ENCODE measurements at regions not wholly inside any gene's neighbourhood (a gene's known extent, or its start where the extent isn't known, plus 50 kb on each side); places are given as distances from the start of the nearest gene placed in this dataset.

DNA sequence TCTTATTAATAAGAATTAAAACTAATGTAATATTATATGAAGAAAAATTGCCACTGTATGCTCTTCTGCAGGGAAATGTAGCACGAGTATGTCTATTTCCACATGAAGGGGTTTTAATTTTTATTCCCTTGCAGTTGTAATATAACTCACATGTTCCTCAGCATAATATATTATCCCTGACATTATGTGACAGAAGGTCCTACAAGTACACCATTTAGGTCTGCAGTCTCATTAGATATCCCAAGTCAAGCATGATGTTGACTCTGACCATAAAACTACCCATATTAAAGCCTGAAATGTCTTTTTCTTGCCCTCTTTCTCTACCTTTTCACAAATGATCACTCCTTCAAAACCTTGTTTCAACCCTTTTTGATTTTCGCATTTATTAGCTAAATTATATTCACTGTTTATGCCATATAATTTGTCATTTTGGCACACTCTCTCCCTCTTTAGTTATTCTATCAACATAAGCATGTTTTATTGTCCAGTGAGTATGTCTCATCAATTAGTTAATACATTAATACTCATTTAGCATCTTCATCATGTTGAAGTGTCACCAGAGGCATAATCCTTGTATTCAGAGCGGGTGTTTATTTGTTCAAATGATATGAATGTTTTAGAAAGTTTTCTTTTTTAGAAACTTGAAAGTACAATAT is 532.8 kb downstream of the MAT2B start:
- no peak for DNase-seq (ENCODE audit: extremely low read depth, insufficient read length)
- Histone ChIP-seq H3K36me3 (ENCODE audit: control insufficient read depth, insufficient read depth, low read length) (no peaks in the 10 kb centered on the region), H3K4me3 (replicated peaks; ENCODE audit: low read depth, low read length) (no peak overlapping the region), H3K27me3 (replicated peaks; ENCODE audit: control insufficient read depth, insufficient read depth, low read length) (no peaks in the 10 kb centered on the region)
- TF ChIP-seq, protein P1, sequence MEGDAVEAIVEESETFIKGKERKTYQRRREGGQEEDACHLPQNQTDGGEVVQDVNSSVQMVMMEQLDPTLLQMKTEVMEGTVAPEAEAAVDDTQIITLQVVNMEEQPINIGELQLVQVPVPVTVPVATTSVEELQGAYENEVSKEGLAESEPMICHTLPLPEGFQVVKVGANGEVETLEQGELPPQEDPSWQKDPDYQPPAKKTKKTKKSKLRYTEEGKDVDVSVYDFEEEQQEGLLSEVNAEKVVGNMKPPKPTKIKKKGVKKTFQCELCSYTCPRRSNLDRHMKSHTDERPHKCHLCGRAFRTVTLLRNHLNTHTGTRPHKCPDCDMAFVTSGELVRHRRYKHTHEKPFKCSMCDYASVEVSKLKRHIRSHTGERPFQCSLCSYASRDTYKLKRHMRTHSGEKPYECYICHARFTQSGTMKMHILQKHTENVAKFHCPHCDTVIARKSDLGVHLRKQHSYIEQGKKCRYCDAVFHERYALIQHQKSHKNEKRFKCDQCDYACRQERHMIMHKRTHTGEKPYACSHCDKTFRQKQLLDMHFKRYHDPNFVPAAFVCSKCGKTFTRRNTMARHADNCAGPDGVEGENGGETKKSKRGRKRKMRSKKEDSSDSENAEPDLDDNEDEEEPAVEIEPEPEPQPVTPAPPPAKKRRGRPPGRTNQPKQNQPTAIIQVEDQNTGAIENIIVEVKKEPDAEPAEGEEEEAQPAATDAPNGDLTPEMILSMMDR (IDR thresholded peaks at IDR 0.05; ENCODE audit: insufficient read depth, low read length, poor library complexity, severe bottlenecking), result no peak

DNA sequence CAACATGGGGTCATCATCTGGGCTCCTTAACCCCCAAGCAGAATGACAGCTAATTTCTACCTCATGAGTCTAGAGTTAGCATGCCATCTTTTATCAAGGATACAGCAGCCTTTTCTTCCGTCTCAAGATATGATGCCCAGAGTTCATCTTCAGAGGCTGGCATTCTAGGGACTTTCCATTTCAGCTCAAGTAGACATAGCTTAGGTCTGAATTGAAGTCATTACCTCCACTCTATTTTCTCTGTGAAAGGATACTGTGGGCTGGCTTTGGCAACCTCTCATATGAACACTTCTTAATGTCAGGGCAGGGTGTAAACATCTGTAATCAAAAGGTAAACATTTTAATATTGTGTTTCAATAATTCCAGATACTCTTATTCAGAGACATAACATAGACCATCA is 535.7 kb downstream of the MAT2B start:
- no peaks in the 10 kb centered on the region for H3K36me3 ChIP-seq (ENCODE audit: control insufficient read depth, insufficient read depth, low read length)
- no peak for DNase-seq (ENCODE audit: extremely low read depth, insufficient read length)
- no peak overlapping the region for H3K4me3 ChIP-seq (replicated peaks; ENCODE audit: low read depth, low read length)
- TF ChIP-seq, protein P1 (IDR thresholded peaks at IDR 0.05; ENCODE audit: insufficient read depth, low read length, poor library complexity, severe bottlenecking), result no peak
- H3K27me3 ChIP-seq (replicated peaks; ENCODE audit: control insufficient read depth, insufficient read depth, low read length), result no peaks in the 10 kb centered on the region

DNA sequence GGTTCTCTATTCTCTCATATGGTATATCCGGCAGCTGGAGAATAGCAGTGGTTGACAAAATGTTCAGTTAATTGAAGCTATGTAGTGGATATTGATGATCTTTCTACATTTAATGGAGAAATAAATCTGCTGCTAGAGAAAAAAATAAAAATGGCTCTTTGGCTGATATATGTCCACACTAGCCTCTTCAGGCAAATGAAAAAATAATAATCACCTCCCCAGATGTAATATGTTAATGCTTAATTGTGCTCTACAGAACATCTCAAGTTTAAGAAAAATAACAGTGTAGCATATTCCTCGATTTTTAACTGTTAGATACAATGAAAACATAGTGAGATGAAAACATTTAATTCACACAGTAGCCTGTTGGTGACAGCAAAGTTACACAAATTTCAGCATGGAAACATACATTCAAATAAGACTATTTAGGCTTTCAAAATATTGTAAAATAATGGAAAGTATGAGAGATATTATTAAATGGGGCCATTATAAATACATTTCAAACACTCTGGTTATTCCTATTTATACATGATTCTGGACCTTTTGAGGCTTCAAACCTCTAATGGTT is 543.0 kb downstream of the MAT2B start:
- Histone ChIP-seq H3K36me3 (ENCODE audit: control insufficient read depth, insufficient read depth, low read length) (no peaks in the 10 kb centered on the region), H3K27me3 (replicated peaks; ENCODE audit: control insufficient read depth, insufficient read depth, low read length) (no peaks in the 10 kb centered on the region), H3K4me3 (replicated peaks; ENCODE audit: low read depth, low read length) (no peak overlapping the region)
- DNase-seq (ENCODE audit: extremely low read depth, insufficient read length), result no peak
- TF ChIP-seq, protein P1 (IDR thresholded peaks at IDR 0.05; ENCODE audit: insufficient read depth, low read length, poor library complexity, severe bottlenecking), result no peak

DNA sequence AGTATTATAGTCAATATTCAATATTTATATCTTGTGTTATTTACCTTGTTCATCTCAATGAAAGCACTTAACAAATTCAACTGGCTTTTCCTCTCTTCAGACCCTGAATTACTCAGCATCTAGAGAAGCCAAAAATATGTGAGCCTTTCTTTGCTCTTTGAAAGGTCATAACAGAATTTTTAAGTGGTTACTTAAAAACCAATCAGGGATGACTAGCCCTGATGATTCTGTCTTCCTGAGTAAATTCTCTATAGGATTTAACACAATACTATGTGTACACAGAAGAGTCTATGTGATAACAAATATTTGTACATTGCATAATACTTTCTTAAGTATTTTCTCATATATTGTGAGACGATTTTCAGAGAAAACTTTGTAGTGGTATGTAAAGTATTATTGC is 546.3 kb downstream of the MAT2B start:
- H3K36me3 ChIP-seq (ENCODE audit: control insufficient read depth, insufficient read depth, low read length), result no peaks in the 10 kb centered on the region
- TF ChIP-seq, protein P1 (IDR thresholded peaks at IDR 0.05; ENCODE audit: insufficient read depth, low read length, poor library complexity, severe bottlenecking), result no peak
- no peak overlapping the region for H3K4me3 ChIP-seq (replicated peaks; ENCODE audit: low read depth, low read length)
- H3K27me3 ChIP-seq (replicated peaks; ENCODE audit: control insufficient read depth, insufficient read depth, low read length), result no peaks in the 10 kb centered on the region
- no peak for DNase-seq (ENCODE audit: extremely low read depth, insufficient read length)

DNA sequence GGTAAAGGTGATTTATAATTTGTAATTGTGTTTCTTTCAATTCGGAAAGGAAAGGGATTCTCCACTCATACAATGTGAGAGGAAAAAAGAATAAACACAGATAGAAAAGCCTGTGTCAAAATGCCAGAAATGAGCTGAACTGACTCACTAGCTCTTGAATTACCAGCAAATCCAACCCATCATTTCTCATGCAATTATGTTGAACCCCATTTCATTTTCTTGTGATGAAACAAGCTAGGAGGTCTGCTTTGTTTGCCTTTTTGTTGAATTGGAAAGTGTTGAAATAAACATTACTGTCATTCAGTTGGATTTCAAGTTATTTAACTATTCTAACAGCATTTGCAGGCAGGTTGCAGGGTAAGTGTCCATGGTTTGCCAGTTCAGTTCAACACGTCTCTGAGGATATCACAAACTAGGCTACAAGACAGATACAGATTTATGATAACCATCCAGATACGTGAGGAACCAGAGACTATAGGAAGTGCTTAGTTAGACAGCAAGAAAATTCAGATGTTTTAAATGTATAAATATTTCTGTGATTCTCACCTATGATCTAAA is 547.2 kb downstream of the MAT2B start:
- H3K4me3 ChIP-seq (replicated peaks; ENCODE audit: low read depth, low read length), result no peak overlapping the region

More for the DNA sequence above, 547.2 kb downstream of the MAT2B start:
- Histone ChIP-seq H3K36me3 (ENCODE audit: control insufficient read depth, insufficient read depth, low read length) (no peaks in the 10 kb centered on the region), H3K27me3 (replicated peaks; ENCODE audit: control insufficient read depth, insufficient read depth, low read length) (no peaks in the 10 kb centered on the region)
- TF ChIP-seq, protein P1 (IDR thresholded peaks at IDR 0.05; ENCODE audit: insufficient read depth, low read length, poor library complexity, severe bottlenecking), result no peak
- DNase-seq (ENCODE audit: extremely low read depth, insufficient read length), result no peak
